ENCODE measurements at regions not wholly inside any gene's neighbourhood (a gene's known extent, or its start where the extent isn't known, plus 50 kb on each side); places are given as distances from the start of the nearest gene placed in this dataset.

DNA sequence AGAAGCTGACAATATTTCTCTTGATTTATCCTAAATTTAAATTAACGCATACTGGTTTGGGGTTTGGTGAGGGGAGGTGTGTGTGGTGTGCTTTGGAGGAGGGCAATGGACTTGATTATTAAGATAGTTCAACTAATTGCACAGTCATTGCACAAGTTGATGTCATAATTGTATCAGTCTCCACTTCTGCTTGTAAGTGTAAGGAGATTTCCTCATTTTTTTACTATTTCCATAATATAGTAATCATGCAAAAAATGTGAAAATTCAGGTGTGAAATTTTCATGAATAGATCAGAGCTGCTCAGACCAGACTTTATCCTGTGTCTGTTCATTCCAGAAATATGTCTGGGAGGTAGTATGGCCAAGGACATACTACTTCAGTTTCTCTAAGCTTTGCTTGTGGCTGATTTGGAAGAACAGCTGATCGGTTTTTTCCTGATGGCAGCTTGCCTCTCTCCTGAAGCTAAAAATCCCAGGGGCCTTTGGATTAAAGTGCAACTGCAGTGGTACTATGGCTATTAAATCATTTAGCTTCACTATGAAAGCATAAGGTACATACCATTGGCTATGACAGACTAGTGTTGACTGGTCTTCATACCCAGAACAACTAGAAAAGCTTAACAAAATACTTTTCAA lies 201.8 kb upstream of the MIR17HG start:
- no peak for TF ChIP-seq POLR2A (IDR thresholded peaks at IDR 0.05; ENCODE audit: borderline replicate concordance, extremely low read depth, insufficient read depth, insufficient read length)
- TF ChIP-seq, protein P1, sequence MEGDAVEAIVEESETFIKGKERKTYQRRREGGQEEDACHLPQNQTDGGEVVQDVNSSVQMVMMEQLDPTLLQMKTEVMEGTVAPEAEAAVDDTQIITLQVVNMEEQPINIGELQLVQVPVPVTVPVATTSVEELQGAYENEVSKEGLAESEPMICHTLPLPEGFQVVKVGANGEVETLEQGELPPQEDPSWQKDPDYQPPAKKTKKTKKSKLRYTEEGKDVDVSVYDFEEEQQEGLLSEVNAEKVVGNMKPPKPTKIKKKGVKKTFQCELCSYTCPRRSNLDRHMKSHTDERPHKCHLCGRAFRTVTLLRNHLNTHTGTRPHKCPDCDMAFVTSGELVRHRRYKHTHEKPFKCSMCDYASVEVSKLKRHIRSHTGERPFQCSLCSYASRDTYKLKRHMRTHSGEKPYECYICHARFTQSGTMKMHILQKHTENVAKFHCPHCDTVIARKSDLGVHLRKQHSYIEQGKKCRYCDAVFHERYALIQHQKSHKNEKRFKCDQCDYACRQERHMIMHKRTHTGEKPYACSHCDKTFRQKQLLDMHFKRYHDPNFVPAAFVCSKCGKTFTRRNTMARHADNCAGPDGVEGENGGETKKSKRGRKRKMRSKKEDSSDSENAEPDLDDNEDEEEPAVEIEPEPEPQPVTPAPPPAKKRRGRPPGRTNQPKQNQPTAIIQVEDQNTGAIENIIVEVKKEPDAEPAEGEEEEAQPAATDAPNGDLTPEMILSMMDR (IDR thresholded peaks at IDR 0.05 in 2 of 3, conservative IDR thresholded peaks at IDR 0.05 in 1 of 3; ENCODE audit: borderline replicate concordance in 1 of 3, insufficient read depth in 1 of 3, low read depth in 2 of 3, low read length in 2 of 3) = no peak
- TF ChIP-seq, protein P2, sequence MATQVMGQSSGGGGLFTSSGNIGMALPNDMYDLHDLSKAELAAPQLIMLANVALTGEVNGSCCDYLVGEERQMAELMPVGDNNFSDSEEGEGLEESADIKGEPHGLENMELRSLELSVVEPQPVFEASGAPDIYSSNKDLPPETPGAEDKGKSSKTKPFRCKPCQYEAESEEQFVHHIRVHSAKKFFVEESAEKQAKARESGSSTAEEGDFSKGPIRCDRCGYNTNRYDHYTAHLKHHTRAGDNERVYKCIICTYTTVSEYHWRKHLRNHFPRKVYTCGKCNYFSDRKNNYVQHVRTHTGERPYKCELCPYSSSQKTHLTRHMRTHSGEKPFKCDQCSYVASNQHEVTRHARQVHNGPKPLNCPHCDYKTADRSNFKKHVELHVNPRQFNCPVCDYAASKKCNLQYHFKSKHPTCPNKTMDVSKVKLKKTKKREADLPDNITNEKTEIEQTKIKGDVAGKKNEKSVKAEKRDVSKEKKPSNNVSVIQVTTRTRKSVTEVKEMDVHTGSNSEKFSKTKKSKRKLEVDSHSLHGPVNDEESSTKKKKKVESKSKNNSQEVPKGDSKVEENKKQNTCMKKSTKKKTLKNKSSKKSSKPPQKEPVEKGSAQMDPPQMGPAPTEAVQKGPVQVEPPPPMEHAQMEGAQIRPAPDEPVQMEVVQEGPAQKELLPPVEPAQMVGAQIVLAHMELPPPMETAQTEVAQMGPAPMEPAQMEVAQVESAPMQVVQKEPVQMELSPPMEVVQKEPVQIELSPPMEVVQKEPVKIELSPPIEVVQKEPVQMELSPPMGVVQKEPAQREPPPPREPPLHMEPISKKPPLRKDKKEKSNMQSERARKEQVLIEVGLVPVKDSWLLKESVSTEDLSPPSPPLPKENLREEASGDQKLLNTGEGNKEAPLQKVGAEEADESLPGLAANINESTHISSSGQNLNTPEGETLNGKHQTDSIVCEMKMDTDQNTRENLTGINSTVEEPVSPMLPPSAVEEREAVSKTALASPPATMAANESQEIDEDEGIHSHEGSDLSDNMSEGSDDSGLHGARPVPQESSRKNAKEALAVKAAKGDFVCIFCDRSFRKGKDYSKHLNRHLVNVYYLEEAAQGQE (IDR thresholded peaks at IDR 0.05; ENCODE audit: low read depth) = no peak
- TF ChIP-seq JUND (IDR thresholded peaks at IDR 0.05) = no peak
- no peak for TF ChIP-seq CEBPB (IDR thresholded peaks at IDR 0.05; ENCODE audit: low read depth)
- TF ChIP-seq EZH2 (IDR thresholded peaks at IDR 0.05) = no peak
- TF ChIP-seq, protein P3, sequence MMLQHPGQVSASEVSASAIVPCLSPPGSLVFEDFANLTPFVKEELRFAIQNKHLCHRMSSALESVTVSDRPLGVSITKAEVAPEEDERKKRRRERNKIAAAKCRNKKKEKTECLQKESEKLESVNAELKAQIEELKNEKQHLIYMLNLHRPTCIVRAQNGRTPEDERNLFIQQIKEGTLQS (IDR thresholded peaks at IDR 0.05) = no peak
- TF ChIP-seq YY1 (IDR thresholded peaks at IDR 0.05; ENCODE audit: extremely low read depth, insufficient replicate concordance, low read depth, low read length) = no peak
- TF ChIP-seq POLR2AphosphoS5 (IDR thresholded peaks at IDR 0.05; ENCODE audit: low read depth, low read length) = no peak
- TF ChIP-seq ZNF274 (IDR thresholded peaks at IDR 0.05; ENCODE audit: low read depth, low read length) = no peak

All from HCT116 (cell line).